ENCODE measurements at regions not wholly inside any gene's neighbourhood (a gene's known extent, or its start where the extent isn't known, plus 50 kb on each side); places are given as distances from the start of the nearest gene placed in this dataset.

GRCh38 chr12:59972905-59973304 lies 377.1 kb downstream of the SLC16A7 start:
- H3K4me1 ChIP-seq (ENCODE audit: control insufficient read depth, extremely low read depth, insufficient read depth, low read length) = no peaks in the 10 kb centered on the region
- no peak overlapping the region for H3K9ac ChIP-seq (ENCODE audit: insufficient read depth, low read length)
- no peak overlapping the region for H3K4me3 ChIP-seq (replicated peaks in 1 of 4; ENCODE audit: control extremely low read depth in 1 of 4, insufficient read depth in 1 of 4, low read depth in 3 of 4, low read length in 4 of 4)
- no peak overlapping the region for H3K27ac ChIP-seq (ENCODE audit: insufficient read depth, low read length)
- no peak overlapping the region for H3K4me2 ChIP-seq (ENCODE audit: extremely low read depth, insufficient read depth, low read length)
- TF ChIP-seq, protein P1, sequence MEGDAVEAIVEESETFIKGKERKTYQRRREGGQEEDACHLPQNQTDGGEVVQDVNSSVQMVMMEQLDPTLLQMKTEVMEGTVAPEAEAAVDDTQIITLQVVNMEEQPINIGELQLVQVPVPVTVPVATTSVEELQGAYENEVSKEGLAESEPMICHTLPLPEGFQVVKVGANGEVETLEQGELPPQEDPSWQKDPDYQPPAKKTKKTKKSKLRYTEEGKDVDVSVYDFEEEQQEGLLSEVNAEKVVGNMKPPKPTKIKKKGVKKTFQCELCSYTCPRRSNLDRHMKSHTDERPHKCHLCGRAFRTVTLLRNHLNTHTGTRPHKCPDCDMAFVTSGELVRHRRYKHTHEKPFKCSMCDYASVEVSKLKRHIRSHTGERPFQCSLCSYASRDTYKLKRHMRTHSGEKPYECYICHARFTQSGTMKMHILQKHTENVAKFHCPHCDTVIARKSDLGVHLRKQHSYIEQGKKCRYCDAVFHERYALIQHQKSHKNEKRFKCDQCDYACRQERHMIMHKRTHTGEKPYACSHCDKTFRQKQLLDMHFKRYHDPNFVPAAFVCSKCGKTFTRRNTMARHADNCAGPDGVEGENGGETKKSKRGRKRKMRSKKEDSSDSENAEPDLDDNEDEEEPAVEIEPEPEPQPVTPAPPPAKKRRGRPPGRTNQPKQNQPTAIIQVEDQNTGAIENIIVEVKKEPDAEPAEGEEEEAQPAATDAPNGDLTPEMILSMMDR (conservative IDR thresholded peaks at IDR 0.05 in 1 of 2, IDR thresholded peaks at IDR 0.05 in 1 of 2; ENCODE audit: low read depth in 1 of 2, low read length in 2 of 2) = no peak
- no peak for TF ChIP-seq EZH2 (IDR thresholded peaks at IDR 0.05; ENCODE audit: low read length, missing control alignments)
- no peaks in the 10 kb centered on the region for H3K27me3 ChIP-seq (ENCODE audit: control insufficient read depth, insufficient read depth, low read length)
- no peaks in the 10 kb centered on the region for H3K36me3 ChIP-seq (ENCODE audit: control insufficient read depth, insufficient read depth, low read length)
- H2AFZ ChIP-seq (ENCODE audit: low read length) = no peak overlapping the region
- no peaks in the 10 kb centered on the region for H3K79me2 ChIP-seq (ENCODE audit: control insufficient read depth, insufficient read depth, low read length)
- H3K9me3 ChIP-seq (ENCODE audit: control insufficient read depth, insufficient read depth, low read depth, low read length) = no peaks in the 10 kb centered on the region
- no peaks in the 10 kb centered on the region for H4K20me1 ChIP-seq (ENCODE audit: control insufficient read depth, extremely low read depth, insufficient read depth, low read length)
- DNase-seq (ENCODE audit: low read depth in 2 of 2) = peak; percentile 68 to 92

GRCh38 chr12:59973515-59973914 lies 377.7 kb downstream of the SLC16A7 start:
- H3K36me3 ChIP-seq (ENCODE audit: control insufficient read depth, insufficient read depth, low read length) = no peaks in the 10 kb centered on the region
- DNase-seq (ENCODE audit: low read depth in 2 of 2) = peak; percentile 62 to 90
- no peak overlapping the region for H3K9ac ChIP-seq (ENCODE audit: insufficient read depth, low read length)
- H3K9me3 ChIP-seq (ENCODE audit: control insufficient read depth, insufficient read depth, low read depth, low read length) = no peaks in the 10 kb centered on the region
- no peak overlapping the region for H3K4me2 ChIP-seq (ENCODE audit: extremely low read depth, insufficient read depth, low read length)
- H2AFZ ChIP-seq (ENCODE audit: low read length) = no peak overlapping the region
- no peak overlapping the region for H3K4me3 ChIP-seq (replicated peaks in 1 of 4; ENCODE audit: control extremely low read depth in 1 of 4, insufficient read depth in 1 of 4, low read depth in 3 of 4, low read length in 4 of 4)
- TF ChIP-seq, protein P1 (conservative IDR thresholded peaks at IDR 0.05 in 1 of 2, IDR thresholded peaks at IDR 0.05 in 1 of 2; ENCODE audit: low read depth in 1 of 2, low read length in 2 of 2) = no peak
- no peak for TF ChIP-seq EZH2 (IDR thresholded peaks at IDR 0.05; ENCODE audit: low read length, missing control alignments)
- H3K27ac ChIP-seq (ENCODE audit: insufficient read depth, low read length) = no peak overlapping the region
- H4K20me1 ChIP-seq (ENCODE audit: control insufficient read depth, extremely low read depth, insufficient read depth, low read length) = no peaks in the 10 kb centered on the region
- no peaks in the 10 kb centered on the region for H3K4me1 ChIP-seq (ENCODE audit: control insufficient read depth, extremely low read depth, insufficient read depth, low read length)
- H3K27me3 ChIP-seq (ENCODE audit: control insufficient read depth, insufficient read depth, low read length) = no peaks in the 10 kb centered on the region
- H3K79me2 ChIP-seq (ENCODE audit: control insufficient read depth, insufficient read depth, low read length) = no peaks in the 10 kb centered on the region

DNA sequence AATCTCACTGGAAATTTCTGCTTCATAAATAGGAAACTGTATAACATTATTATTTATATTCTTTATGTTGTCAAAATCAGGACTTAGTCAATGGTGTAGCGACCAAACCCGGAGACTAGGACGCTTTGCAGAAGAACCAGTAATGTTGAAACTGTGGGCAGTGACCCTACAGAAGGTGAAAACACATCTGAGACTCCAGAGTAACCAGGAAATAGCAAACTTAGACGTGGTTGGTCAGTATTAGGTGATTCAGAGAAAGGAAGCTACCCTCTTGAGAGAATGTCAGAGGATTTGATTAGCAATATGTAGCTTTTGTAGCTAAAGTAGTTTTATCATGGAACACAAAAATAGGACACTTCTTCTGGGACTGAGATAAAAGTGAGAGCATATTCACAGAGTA lies 381.9 kb downstream of the SLC16A7 start:
- no peaks in the 10 kb centered on the region for H3K79me2 ChIP-seq (ENCODE audit: control insufficient read depth, insufficient read depth, low read length)
- no peak overlapping the region for H2AFZ ChIP-seq (ENCODE audit: low read length)

More for the DNA sequence above, 381.9 kb downstream of the SLC16A7 start:
- Histone ChIP-seq H3K9me3 (ENCODE audit: control insufficient read depth, insufficient read depth, low read depth, low read length) (no peaks in the 10 kb centered on the region), H3K36me3 (ENCODE audit: control insufficient read depth, insufficient read depth, low read length) (no peaks in the 10 kb centered on the region), H3K4me1 (ENCODE audit: control insufficient read depth, extremely low read depth, insufficient read depth, low read length) (no peaks in the 10 kb centered on the region), H3K4me3 (replicated peaks in 1 of 4; ENCODE audit: control extremely low read depth in 1 of 4, insufficient read depth in 1 of 4, low read depth in 3 of 4, low read length in 4 of 4) (no peak overlapping the region), H3K27me3 (ENCODE audit: control insufficient read depth, insufficient read depth, low read length) (no peaks in the 10 kb centered on the region), H3K27ac (ENCODE audit: insufficient read depth, low read length) (no peak overlapping the region), H3K4me2 (ENCODE audit: extremely low read depth, insufficient read depth, low read length) (no peak overlapping the region), H3K9ac (ENCODE audit: insufficient read depth, low read length) (no peak overlapping the region), H4K20me1 (ENCODE audit: control insufficient read depth, extremely low read depth, insufficient read depth, low read length) (no peaks in the 10 kb centered on the region)
- no peak for TF ChIP-seq EZH2 (IDR thresholded peaks at IDR 0.05; ENCODE audit: low read length, missing control alignments)
- TF ChIP-seq, protein P1 (conservative IDR thresholded peaks at IDR 0.05 in 1 of 2, IDR thresholded peaks at IDR 0.05 in 1 of 2; ENCODE audit: low read depth in 1 of 2, low read length in 2 of 2) = no peak
- peak in 1 of 2 donors; percentile 7 for DNase-seq (ENCODE audit: low read depth in 2 of 2)

Measured in fibroblast of lung (primary cell).